ENCODE measurements at regions not wholly inside any gene's neighbourhood (a gene's known extent, or its start where the extent isn't known, plus 50 kb on each side); places are given as distances from the start of the nearest gene placed in this dataset.

DNA sequence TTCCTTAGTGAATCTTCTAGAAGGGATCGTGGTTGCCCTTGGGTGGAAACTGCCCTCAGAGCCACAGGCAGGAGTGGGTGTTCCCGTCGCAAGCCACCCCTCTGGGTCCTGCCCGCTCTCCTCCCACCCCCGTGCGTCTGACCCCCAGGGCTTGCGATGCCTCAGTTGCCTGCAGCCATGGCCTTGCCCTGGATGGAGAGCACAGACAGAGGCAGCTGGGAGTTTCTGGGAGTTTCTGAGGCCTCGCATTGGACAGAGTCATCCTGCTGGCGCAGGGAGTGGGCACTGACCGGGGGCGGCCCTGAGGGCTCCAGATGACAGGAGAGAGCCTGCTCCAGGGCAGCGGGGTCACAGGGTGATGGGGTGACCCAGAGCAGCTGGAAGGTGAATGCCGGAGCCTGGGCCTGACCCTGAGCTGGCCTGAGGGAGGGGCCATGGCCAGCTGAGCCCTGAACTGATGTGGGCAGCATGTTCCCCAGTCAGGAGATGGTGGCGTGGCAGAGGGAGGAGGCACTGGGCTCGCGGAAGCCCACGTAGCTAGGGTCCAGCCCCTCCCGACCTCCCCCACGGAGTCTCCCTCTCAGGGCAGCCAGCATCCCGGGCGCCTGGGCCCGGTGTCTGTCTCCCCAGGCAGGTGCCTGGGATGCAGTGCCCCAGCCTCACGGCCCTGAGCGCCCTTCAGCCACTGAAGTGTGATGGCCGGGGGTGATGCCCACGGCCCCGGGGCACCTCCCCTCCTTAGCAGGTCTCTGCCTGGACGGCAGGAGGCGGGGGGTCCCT, 1236.2 kb downstream of the BRD1 start:
- TF ChIP-seq TAF1 (IDR thresholded peaks at IDR 0.05; ENCODE audit: low read depth, low read length) (no peak), POLR2A (IDR thresholded peaks at IDR 0.05; ENCODE audit: low read depth, low read length) (no peak), POLR2AphosphoS5 (IDR thresholded peaks at IDR 0.05; ENCODE audit: low read depth, low read length) (no peak), PAX5 (IDR thresholded peaks at IDR 0.05; ENCODE audit: insufficient read depth, low read length, severe bottlenecking) (no peak)

All from GM12891 (cell line).